Renal pelvis (tissue), 1 donor: ENCODE measurements at regions not wholly inside any gene's neighbourhood (a gene's known extent, or its start where the extent isn't known, plus 50 kb on each side); places are given as distances from the start of the nearest gene placed in this dataset.
"Not testable (repeated sequence)": the region's sequence is repeated elsewhere in the genome, so short reads cannot be mapped to it uniquely, and the experiment has no call there.

Experiments
- DNase-seq: peaks from one replicate; pipeline ENCODE4 v3.0.0-alpha.2; 2013

GRCh38 chr6:85838351-85839119, 195.8 kb upstream of the SYNCRIP start:
- DNase-seq = not testable (repeated sequence)

- no peak for DNase-seq
Measured at GRCh38 chr6:85828973-85829372, 186.3 kb upstream of the SYNCRIP start.

GRCh38 chr6:85826997-85827396, 184.3 kb upstream of the SYNCRIP start:
- no peak for DNase-seq

- no peak for DNase-seq
Measured at GRCh38 chr6:85824329-85824728, 181.6 kb upstream of the SYNCRIP start.

GRCh38 chr6:85810558-85810957, 167.9 kb upstream of the SYNCRIP start:
- DNase-seq = no peak

- DNase-seq = no peak
Measured at GRCh38 chr6:85803721-85804120, 161.0 kb upstream of the SYNCRIP start.

GRCh38 chr6:85802162-85802561, 159.5 kb upstream of the SYNCRIP start:
- no peak for DNase-seq

GRCh38 chr6:85798931-85799652, 156.4 kb upstream of the SYNCRIP start:
- DNase-seq = no peak

GRCh38 chr6:85797993-85798392, 155.3 kb upstream of the SYNCRIP start:
- DNase-seq = no peak

GRCh38 chr6:85795945-85796344, 153.3 kb upstream of the SYNCRIP start:
- no peak for DNase-seq

- no peak for DNase-seq
Measured at GRCh38 chr6:85792254-85792653, 149.6 kb upstream of the SYNCRIP start.

GRCh38 chr6:85775883-85776282, 133.2 kb upstream of the SYNCRIP start:
- DNase-seq = no peak

- DNase-seq = no peak
Measured at GRCh38 chr6:85772641-85773040, 130.0 kb upstream of the SYNCRIP start.

GRCh38 chr6:85771925-85772430, 129.3 kb upstream of the SYNCRIP start:
- no peak for DNase-seq

GRCh38 chr6:85771455-85771854, 128.8 kb upstream of the SYNCRIP start:
- no peak for DNase-seq

GRCh38 chr6:85764844-85765243, 122.2 kb upstream of the SYNCRIP start:
- no peak for DNase-seq

- peak; percentile 8 for DNase-seq
Measured at GRCh38 chr6:85756982-85757381, 114.3 kb upstream of the SYNCRIP start.

GRCh38 chr6:85754894-85755293, 112.2 kb upstream of the SYNCRIP start:
- DNase-seq = no peak

- DNase-seq = no peak
Measured at GRCh38 chr6:85752602-85753001, 109.9 kb upstream of the SYNCRIP start.

- DNase-seq = no peak
Measured at GRCh38 chr6:85751374-85752055, 108.8 kb upstream of the SYNCRIP start.

- not testable (repeated sequence) for DNase-seq
Measured at GRCh38 chr6:85750146-85750545, 107.5 kb upstream of the SYNCRIP start.

GRCh38 chr6:85749236-85749635, 106.5 kb upstream of the SYNCRIP start:
- DNase-seq = peak; percentile 3

- DNase-seq = no peak
Measured at GRCh38 chr6:85747666-85748065, 105.0 kb upstream of the SYNCRIP start.
